ENCODE measurements at regions not wholly inside any gene's neighbourhood (a gene's known extent, or its start where the extent isn't known, plus 50 kb on each side); places are given as distances from the start of the nearest gene placed in this dataset.
"Not testable (repeated sequence)": the region's sequence is repeated elsewhere in the genome, so short reads cannot be mapped to it uniquely, and the experiment has no call there.

DNA sequence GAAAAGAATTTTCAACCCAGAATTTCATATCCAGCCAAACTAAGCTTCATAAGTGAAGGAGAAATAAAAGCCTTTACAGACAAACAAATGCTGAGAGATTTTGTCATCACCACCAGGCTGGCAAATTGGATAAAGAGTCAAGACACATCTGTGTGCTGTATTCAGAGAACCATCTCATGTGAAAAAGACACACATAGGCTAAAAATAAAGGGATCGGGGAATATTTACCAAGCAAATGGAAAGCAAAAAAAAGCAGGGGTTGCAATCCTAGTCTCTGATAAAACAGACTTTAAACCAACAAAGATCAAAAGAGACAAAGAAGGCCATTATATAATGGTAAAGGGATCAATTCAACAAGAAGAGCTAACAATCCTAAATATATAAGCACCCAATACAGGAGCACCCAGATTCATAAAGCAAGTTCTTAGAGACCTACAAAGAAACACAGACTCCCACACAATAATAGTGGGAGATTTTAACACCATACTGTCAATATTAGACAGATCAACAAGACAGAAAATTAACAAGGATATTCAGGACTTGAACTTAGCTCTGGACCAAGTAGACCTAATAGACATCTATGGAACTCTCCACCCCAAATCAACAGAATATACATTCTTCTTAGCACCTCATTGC is 55.9 kb upstream of the ACSM6 start:
- not testable (repeated sequence) for DNase-seq (ENCODE audit: low read depth); H3K4me3 ChIP-seq (ENCODE audit: low read depth, low read length)

DNA sequence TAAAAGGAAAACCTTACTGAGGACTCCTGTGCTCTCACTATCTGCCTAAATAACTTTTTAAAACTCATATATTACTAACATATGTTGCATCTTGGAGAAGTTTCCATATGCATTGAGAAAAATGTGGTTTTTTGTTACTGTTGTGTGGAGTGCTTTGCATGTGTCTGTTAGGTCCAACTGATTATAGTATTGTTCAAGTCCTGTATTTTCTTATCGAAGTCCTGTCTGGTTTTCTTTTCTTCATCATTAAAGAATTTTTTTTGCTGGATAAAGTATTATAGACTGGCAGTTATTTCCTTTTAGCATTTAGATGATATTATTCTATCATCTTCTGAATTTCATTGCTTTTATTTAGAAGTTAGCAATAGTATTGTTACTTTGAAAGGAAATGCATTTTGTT is 59.5 kb upstream of the ACSM6 start:
- TF ChIP-seq, protein P1, sequence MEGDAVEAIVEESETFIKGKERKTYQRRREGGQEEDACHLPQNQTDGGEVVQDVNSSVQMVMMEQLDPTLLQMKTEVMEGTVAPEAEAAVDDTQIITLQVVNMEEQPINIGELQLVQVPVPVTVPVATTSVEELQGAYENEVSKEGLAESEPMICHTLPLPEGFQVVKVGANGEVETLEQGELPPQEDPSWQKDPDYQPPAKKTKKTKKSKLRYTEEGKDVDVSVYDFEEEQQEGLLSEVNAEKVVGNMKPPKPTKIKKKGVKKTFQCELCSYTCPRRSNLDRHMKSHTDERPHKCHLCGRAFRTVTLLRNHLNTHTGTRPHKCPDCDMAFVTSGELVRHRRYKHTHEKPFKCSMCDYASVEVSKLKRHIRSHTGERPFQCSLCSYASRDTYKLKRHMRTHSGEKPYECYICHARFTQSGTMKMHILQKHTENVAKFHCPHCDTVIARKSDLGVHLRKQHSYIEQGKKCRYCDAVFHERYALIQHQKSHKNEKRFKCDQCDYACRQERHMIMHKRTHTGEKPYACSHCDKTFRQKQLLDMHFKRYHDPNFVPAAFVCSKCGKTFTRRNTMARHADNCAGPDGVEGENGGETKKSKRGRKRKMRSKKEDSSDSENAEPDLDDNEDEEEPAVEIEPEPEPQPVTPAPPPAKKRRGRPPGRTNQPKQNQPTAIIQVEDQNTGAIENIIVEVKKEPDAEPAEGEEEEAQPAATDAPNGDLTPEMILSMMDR (IDR thresholded peaks at IDR 0.05; ENCODE audit: insufficient read depth, low read length), result no peak
- no peak for DNase-seq (ENCODE audit: low read depth)
- H3K4me3 ChIP-seq (ENCODE audit: low read depth, low read length), result no peak overlapping the region

DNA sequence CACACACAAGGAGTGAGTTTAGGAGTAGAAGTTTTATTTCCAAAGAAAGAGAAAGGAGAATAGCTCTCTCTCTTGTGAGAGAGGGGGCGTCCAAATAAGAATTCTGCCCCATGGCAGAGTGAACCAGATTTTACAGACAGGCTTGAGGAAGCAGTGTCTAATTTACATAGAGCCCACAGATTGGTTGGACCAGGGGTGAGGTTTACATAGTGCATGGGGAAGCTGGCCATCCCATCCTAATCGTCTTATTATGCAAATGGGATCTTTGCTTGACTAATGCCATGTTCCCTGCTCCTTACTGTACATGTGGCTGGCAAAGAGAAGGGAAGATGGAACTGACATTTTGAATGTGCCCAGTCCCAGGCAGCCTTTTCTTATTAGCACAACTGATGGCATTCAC is 60.0 kb upstream of the ACSM6 start:
- DNase-seq (ENCODE audit: low read depth), result no peak
- TF ChIP-seq, protein P1 (IDR thresholded peaks at IDR 0.05; ENCODE audit: insufficient read depth, low read length), result no peak
- H3K4me3 ChIP-seq (ENCODE audit: low read depth, low read length), result no peak overlapping the region

DNA sequence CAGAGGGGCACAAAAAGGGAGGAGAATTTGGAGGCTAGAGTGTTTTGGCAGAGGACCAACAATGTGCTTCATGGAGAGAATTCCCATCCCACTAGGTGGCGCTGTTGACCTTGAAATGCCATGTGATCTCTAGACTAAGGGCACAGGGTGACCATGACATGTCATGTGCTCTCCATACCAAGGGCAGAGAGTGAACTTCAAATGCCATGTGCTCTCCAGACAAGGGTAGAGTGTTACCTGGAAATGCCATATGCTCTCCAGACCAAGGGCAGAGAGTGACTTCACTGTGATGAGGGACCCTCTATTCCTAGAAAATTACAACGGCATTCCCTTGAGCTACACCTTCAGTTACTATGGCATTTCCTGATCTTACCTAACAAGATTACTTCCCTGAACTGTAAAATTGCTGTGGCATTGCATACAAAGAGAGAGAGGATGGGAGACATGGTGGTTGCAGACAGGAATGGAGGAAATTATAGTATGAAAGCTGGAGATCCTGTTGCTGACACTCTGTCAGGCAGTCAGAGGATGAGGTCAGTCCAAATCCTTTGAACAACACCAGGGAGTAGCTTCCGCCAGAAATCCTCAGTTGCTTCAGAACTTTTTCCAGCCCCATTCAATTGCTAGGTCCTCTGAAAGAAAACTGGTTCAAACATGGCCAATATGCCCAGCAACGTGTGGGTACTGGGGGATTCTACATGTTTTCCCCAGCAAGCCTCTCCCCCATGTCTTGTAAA is 60.9 kb upstream of the ACSM6 start:
- H3K4me3 ChIP-seq (ENCODE audit: low read depth, low read length), result no peak overlapping the region
- peak; percentile 75 for DNase-seq (ENCODE audit: low read depth)
- TF ChIP-seq, protein P1 (IDR thresholded peaks at IDR 0.05; ENCODE audit: insufficient read depth, low read length), result peak; percentile 66

DNA sequence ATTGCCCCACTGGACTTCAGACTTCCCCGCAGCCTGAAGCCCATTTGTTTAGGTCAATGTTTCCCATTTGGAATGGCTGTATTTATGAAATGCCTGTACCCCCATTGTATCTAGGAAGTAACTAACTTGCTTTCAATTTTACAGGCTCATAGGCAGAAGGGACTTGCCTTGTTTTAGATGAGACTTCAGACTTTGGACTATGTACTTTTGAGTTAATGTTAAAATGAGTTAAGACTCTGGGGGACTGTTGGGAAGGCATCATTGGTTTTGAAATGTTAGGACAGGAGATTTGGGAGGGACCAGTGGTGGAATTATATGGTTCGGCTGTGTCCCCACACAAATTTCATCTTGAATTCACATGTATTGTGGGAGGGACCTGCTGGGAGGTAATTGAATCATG is 61.1 kb upstream of the CYP2C8 start:
- not testable (repeated sequence) for DNase-seq (ENCODE audit: low read depth); H3K4me3 ChIP-seq (ENCODE audit: low read depth, low read length)

DNA sequence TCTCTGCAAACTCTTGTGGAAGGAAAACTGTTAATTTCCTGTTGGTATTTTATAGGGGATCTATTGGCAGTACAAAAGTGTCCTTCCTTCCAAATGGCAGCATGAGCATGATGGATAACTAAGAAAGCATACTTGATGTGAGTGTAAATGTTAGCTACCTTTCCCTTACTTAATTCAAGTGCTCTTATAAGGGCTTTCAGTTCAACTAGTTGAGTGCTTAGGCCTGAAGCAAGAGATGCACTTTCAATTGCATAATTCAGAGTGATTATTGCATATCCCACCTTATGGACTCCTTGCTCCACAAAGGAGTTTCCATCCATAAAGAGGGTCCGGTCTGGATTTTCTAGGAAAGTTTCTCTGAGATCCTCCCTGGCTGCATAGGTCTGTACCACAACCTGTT is 56.3 kb upstream of the CYP2C8 start:
- no peak for DNase-seq (ENCODE audit: low read depth)
- no peak overlapping the region for H3K4me3 ChIP-seq (ENCODE audit: low read depth, low read length)
- TF ChIP-seq, protein P1 (IDR thresholded peaks at IDR 0.05; ENCODE audit: insufficient read depth, low read length), result no peak

DNA sequence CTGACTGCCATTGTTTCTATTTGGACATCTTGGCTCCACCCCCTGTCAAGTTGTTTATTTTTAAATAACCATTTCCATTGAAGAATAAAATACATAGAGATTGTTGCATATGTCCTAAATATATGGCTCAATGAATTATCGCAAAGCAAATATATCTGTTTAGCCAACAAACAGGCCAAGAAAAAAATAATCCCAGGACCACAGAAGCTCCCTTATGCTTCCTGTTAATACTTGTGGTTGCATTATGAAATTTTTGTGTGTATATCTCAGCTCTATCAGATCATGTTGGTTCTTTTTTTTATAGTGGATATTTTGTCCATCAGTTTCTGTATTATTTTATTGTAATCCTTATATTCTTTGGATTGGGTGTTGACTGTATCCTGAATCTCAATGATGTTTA is 53.4 kb upstream of the CYP2C8 start:
- DNase-seq (ENCODE audit: low read depth), result no peak
- TF ChIP-seq, protein P1 (IDR thresholded peaks at IDR 0.05; ENCODE audit: insufficient read depth, low read length), result no peak
- H3K4me3 ChIP-seq (ENCODE audit: low read depth, low read length), result no peak overlapping the region

DNA sequence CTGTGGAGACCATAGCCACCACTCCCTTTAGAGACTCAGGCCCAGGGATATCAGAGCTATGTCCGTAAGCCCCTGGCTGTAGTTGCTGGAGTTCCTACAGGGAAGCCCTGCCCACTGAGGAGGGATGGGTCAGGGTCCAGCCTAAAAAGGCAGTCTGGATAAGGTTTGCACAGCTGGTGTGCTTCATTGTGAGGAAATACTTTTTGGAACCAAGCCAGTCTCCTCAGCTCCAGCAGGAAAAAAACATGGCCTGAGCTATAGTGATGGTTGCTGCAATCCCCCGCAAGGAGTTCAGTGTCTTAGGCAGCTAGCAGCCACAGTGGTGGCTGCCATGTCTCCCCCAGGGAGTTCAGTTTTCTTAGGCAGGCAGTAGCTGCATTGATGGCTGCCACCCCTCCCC is 52.6 kb upstream of the CYP2C8 start:
- TF ChIP-seq, protein P1 (IDR thresholded peaks at IDR 0.05; ENCODE audit: insufficient read depth, low read length), result no peak
- no peak overlapping the region for H3K4me3 ChIP-seq (ENCODE audit: low read depth, low read length)
- peak; percentile 14 for DNase-seq (ENCODE audit: low read depth)

Measured in fibroblast of the aortic adventitia (primary cell).